ENCODE measurements at regions not wholly inside any gene's neighbourhood (a gene's known extent, or its start where the extent isn't known, plus 50 kb on each side); places are given as distances from the start of the nearest gene placed in this dataset.
"Not testable (repeated sequence)": the region's sequence is repeated elsewhere in the genome, so short reads cannot be mapped to it uniquely, and the experiment has no call there.

- not testable (repeated sequence) for DNase-seq
Observed at GRCh38 chr1:143760366-143760765, 211.4 kb downstream of the FAM72C start.

- not testable (repeated sequence) for DNase-seq
Observed at GRCh38 chr1:143755961-143756360, 215.8 kb downstream of the FAM72C start.

- no peak for DNase-seq
Observed at GRCh38 chr1:143748906-143749305, 222.9 kb downstream of the FAM72C start.

GRCh38 chr1:143736562-143736961 is 235.2 kb downstream of the FAM72C start:
- DNase-seq: no peak

GRCh38 chr1:143735764-143736461 is 235.9 kb downstream of the FAM72C start:
- no peak for DNase-seq

- DNase-seq: not testable (repeated sequence)
Observed at GRCh38 chr1:143734261-143734660, 237.5 kb downstream of the FAM72C start.

GRCh38 chr1:143730890-143731289 is 240.9 kb downstream of the FAM72C start:
- not testable (repeated sequence) for DNase-seq

- DNase-seq: not testable (repeated sequence)
Observed at GRCh38 chr1:143729449-143730111, 242.2 kb downstream of the FAM72C start.

GRCh38 chr1:143728802-143729448 is 242.9 kb downstream of the FAM72C start:
- DNase-seq: not testable (repeated sequence)

- DNase-seq: no peak
Observed at GRCh38 chr1:143727263-143727662, 244.5 kb downstream of the FAM72C start.

GRCh38 chr1:143721024-143721373 is 250.8 kb downstream of the FAM72C start:
- DNase-seq: no peak

- peak; percentile 28 for DNase-seq
Observed at GRCh38 chr1:143720087-143721023, 251.4 kb downstream of the FAM72C start.

GRCh38 chr1:143718524-143718923 is 253.3 kb downstream of the FAM72C start:
- no peak for DNase-seq

- DNase-seq: no peak
Observed at GRCh38 chr1:143718021-143718420, 253.8 kb downstream of the FAM72C start.

GRCh38 chr1:143717434-143717833 is 254.4 kb downstream of the FAM72C start:
- no peak for DNase-seq

GRCh38 chr1:143714913-143715312 is 256.9 kb downstream of the FAM72C start:
- not testable (repeated sequence) for DNase-seq

GRCh38 chr1:143709606-143710259 is 262.1 kb downstream of the FAM72C start:
- not testable (repeated sequence) for DNase-seq

GRCh38 chr1:143702739-143703138 is 269.0 kb downstream of the FAM72C start:
- not testable (repeated sequence) for DNase-seq

- no peak for DNase-seq
Observed at GRCh38 chr1:143699731-143700130, 272.1 kb downstream of the FAM72C start.

GRCh38 chr1:143699115-143699514 is 272.7 kb downstream of the FAM72C start:
- DNase-seq: no peak

- no peak for DNase-seq
Observed at GRCh38 chr1:143698016-143698415, 273.8 kb downstream of the FAM72C start.

GRCh38 chr1:143694085-143694484 is 277.7 kb downstream of the FAM72C start:
- no peak for DNase-seq

Measured in femur (tissue), 1 donor.